ENCODE measurements at regions not wholly inside any gene's neighbourhood (a gene's known extent, or its start where the extent isn't known, plus 50 kb on each side); places are given as distances from the start of the nearest gene placed in this dataset.

DNA sequence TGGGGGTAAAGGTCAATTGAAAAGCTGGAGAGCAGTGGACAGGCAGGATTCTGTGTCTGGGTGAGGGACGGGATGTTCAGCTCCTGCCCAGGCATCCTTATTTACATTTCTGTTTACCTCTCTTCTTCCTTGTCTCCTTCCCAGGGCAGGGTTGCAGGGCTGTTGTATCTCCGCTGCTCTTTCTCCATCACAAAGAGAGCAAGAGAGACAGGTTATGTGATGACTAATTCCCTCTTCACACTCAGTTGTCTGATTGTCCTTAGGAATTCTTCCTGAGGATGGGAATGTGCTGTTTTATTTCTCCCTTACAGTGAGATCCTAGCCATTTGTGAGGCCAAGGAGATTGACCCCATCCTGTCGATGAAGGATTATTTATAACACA, 104.9 kb downstream of the VPREB1 start:
- H3K9me3 ChIP-seq (ENCODE audit: control insufficient read depth, insufficient read depth, low read length): no peaks in the 10 kb centered on the region
- intact Hi-C loops (cut with micrococcal nuclease) (no loop called here), dilution Hi-C loops (cut with HindIII; ENCODE audit: low sequenced_read_pairs, unreplicated experiment) (no loop called here), in situ Hi-C loops (cut with MboI; ENCODE audit: low sequenced_read_pairs) (loop anchor here (5.0 kb wide), 1 partner anchor 48 kb away; no protein-coding TSS in a partner anchor)
- no peak overlapping the region for H3K18ac ChIP-seq (ENCODE audit: low read depth, low read length)
- BruUV-seq (replicated peaks): no TSS peak
- H3K56ac ChIP-seq (ENCODE audit: extremely low read depth, insufficient read depth, low read length): no peak overlapping the region
- no peak overlapping the region for H4K8ac ChIP-seq (ENCODE audit: low read depth in 2 of 2, low read length in 2 of 2)
- TF ChIP-seq, protein P1, sequence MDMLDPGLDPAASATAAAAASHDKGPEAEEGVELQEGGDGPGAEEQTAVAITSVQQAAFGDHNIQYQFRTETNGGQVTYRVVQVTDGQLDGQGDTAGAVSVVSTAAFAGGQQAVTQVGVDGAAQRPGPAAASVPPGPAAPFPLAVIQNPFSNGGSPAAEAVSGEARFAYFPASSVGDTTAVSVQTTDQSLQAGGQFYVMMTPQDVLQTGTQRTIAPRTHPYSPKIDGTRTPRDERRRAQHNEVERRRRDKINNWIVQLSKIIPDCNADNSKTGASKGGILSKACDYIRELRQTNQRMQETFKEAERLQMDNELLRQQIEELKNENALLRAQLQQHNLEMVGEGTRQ (IDR thresholded peaks at IDR 0.05; ENCODE audit: low read depth, low read length): no peak
- TF ChIP-seq NFE2L2 (IDR thresholded peaks at IDR 0.05; ENCODE audit: low read depth, low read length) (no peak), CEBPB (IDR thresholded peaks at IDR 0.05; ENCODE audit: low read depth, low read length) (no peak), BHLHE40 (IDR thresholded peaks at IDR 0.05; ENCODE audit: low read depth, low read length) (no peak)
- TF ChIP-seq, protein P2, sequence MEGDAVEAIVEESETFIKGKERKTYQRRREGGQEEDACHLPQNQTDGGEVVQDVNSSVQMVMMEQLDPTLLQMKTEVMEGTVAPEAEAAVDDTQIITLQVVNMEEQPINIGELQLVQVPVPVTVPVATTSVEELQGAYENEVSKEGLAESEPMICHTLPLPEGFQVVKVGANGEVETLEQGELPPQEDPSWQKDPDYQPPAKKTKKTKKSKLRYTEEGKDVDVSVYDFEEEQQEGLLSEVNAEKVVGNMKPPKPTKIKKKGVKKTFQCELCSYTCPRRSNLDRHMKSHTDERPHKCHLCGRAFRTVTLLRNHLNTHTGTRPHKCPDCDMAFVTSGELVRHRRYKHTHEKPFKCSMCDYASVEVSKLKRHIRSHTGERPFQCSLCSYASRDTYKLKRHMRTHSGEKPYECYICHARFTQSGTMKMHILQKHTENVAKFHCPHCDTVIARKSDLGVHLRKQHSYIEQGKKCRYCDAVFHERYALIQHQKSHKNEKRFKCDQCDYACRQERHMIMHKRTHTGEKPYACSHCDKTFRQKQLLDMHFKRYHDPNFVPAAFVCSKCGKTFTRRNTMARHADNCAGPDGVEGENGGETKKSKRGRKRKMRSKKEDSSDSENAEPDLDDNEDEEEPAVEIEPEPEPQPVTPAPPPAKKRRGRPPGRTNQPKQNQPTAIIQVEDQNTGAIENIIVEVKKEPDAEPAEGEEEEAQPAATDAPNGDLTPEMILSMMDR (conservative IDR thresholded peaks at IDR 0.05; ENCODE audit: low read depth, low read length): no peak
- TF ChIP-seq, protein P3, sequence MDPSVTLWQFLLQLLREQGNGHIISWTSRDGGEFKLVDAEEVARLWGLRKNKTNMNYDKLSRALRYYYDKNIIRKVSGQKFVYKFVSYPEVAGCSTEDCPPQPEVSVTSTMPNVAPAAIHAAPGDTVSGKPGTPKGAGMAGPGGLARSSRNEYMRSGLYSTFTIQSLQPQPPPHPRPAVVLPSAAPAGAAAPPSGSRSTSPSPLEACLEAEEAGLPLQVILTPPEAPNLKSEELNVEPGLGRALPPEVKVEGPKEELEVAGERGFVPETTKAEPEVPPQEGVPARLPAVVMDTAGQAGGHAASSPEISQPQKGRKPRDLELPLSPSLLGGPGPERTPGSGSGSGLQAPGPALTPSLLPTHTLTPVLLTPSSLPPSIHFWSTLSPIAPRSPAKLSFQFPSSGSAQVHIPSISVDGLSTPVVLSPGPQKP (IDR thresholded peaks at IDR 0.05; ENCODE audit: borderline replicate concordance, low read depth, low read length): no peak
- peak overlapping the region; percentile 21 for H2AFZ ChIP-seq (replicated peaks; ENCODE audit: low read length, poor library complexity)
- POLR2A ChIA-PET (ENCODE audit: unreplicated experiment): no interaction called here
- H3K79me1 ChIP-seq (ENCODE audit: low read depth in 1 of 2, low read length in 2 of 2): no peaks in the 10 kb centered on the region
- DNase-seq: no peak
- no peak overlapping the region for H3K4ac ChIP-seq (ENCODE audit: low read depth, low read length)
- no peak overlapping the region for H3K4me3 ChIP-seq (ENCODE audit: insufficient read depth, low read depth, low read length)
- H4K20me1 ChIP-seq (ENCODE audit: insufficient read depth, low read length): no peaks in the 10 kb centered on the region
- no peak overlapping the region for H3K9ac ChIP-seq (ENCODE audit: low read depth, low read length)
- WGBS, 2 experiments (ENCODE audit: extremely low coverage in 2 of 2, insufficient read length in 1 of 2): no CpG with 5 or more reads among the region's 3 CpGs
- no peak overlapping the region for H2BK20ac ChIP-seq (ENCODE audit: low read depth, low read length)
- no peak overlapping the region for H2BK120ac ChIP-seq (ENCODE audit: low read depth, low read length)
- H2BK5ac ChIP-seq (ENCODE audit: low read depth, low read length, poor library complexity, severe bottlenecking): no peak overlapping the region
- no peak for ATAC-seq (ENCODE audit: low read depth)
- no peak overlapping the region for H2AK9ac ChIP-seq (replicated peaks; ENCODE audit: low read depth, low read length, poor library complexity)
- no peak overlapping the region for H2BK15ac ChIP-seq (ENCODE audit: low read depth, low read length)
- peaks cover 38% of the 10 kb centered on the region for H3K27me3 ChIP-seq (ENCODE audit: control insufficient read depth, insufficient read depth, low read length)
- no peak overlapping the region for H3K23ac ChIP-seq (ENCODE audit: low read depth, low read length)
- no peak overlapping the region for H4K5ac ChIP-seq (ENCODE audit: low read depth, low read length)
- H3K14ac ChIP-seq (replicated peaks; ENCODE audit: low read depth, low read length): no peak overlapping the region
- H3K4me1 ChIP-seq (ENCODE audit: control insufficient read depth, insufficient read depth, low read length): no peaks in the 10 kb centered on the region
- no peaks in the 10 kb centered on the region for H3K9me1 ChIP-seq (ENCODE audit: insufficient read depth, low read length)
- CTCF ChIA-PET: no interaction called here
- no peaks in the 10 kb centered on the region for H3K36me3 ChIP-seq (ENCODE audit: control insufficient read depth, insufficient read depth, low read length)
- H2AK5ac ChIP-seq (ENCODE audit: low read depth, low read length): no peak overlapping the region
- no peak overlapping the region for H3K4me2 ChIP-seq (ENCODE audit: low read depth, low read length)
- no peak overlapping the region for H4K91ac ChIP-seq (ENCODE audit: insufficient read depth, low read depth, low read length)
- no peak overlapping the region for H3K27ac ChIP-seq (ENCODE audit: insufficient read depth, low read length)

Measured in IMR-90 (cell line).